Embryonic facial prominence (tissue), 1 donor: ENCODE measurements at regions not wholly inside any gene's neighbourhood (a gene's known extent, or its start where the extent isn't known, plus 50 kb on each side); places are given as distances from the start of the nearest gene placed in this dataset.

Experiments
- DNase-seq: peaks from one replicate; pipeline ENCODE4 v3.0.0-alpha.2; 2016; ENCODE audit errors: extremely low spot score

- DNase-seq = no peak
Observed at GRCh38 chr1:238558746-238559145, 668.0 kb upstream of the ZP4 start.

- no peak for DNase-seq
Observed at GRCh38 chr1:238558156-238558555, 667.4 kb upstream of the ZP4 start.

GRCh38 chr1:238552271-238552670, 661.5 kb upstream of the ZP4 start:
- no peak for DNase-seq

- DNase-seq = no peak
Observed at GRCh38 chr1:238549137-238549536, 658.4 kb upstream of the ZP4 start.

GRCh38 chr1:238546118-238546517, 655.4 kb upstream of the ZP4 start:
- no peak for DNase-seq

- no peak for DNase-seq
Observed at GRCh38 chr1:238537641-238538040, 646.9 kb upstream of the ZP4 start.

- no peak for DNase-seq
Observed at GRCh38 chr1:238530209-238530851, 639.6 kb upstream of the ZP4 start.

- DNase-seq = no peak
Observed at GRCh38 chr1:238517711-238518110, 627.0 kb upstream of the ZP4 start.

- DNase-seq = no peak
Observed at GRCh38 chr1:238501290-238501689, 610.6 kb upstream of the ZP4 start.

- no peak for DNase-seq
Observed at GRCh38 chr1:238499021-238499420, 608.3 kb upstream of the ZP4 start.

GRCh38 chr1:238492271-238492670, 601.5 kb upstream of the ZP4 start:
- no peak for DNase-seq

GRCh38 chr1:238491265-238491664, 600.5 kb upstream of the ZP4 start:
- DNase-seq = no peak

- DNase-seq = no peak
Observed at GRCh38 chr1:238489006-238489405, 598.3 kb upstream of the ZP4 start.

GRCh38 chr1:238488401-238488800, 597.7 kb upstream of the ZP4 start:
- no peak for DNase-seq

GRCh38 chr1:238487931-238488330, 597.2 kb upstream of the ZP4 start:
- no peak for DNase-seq

- DNase-seq = no peak
Observed at GRCh38 chr1:238485912-238486209, 595.1 kb upstream of the ZP4 start.

- DNase-seq = no peak
Observed at GRCh38 chr1:238485057-238485911, 594.6 kb upstream of the ZP4 start.

GRCh38 chr1:238484121-238484520, 593.4 kb upstream of the ZP4 start:
- DNase-seq = no peak

GRCh38 chr1:238476841-238477240, 586.1 kb upstream of the ZP4 start:
- DNase-seq = no peak

GRCh38 chr1:238475712-238476111, 585.0 kb upstream of the ZP4 start:
- DNase-seq = no peak

GRCh38 chr1:238474263-238474662, 583.5 kb upstream of the ZP4 start:
- no peak for DNase-seq

- DNase-seq = no peak
Observed at GRCh38 chr1:238469146-238469631, 578.5 kb upstream of the ZP4 start.

GRCh38 chr1:238468068-238468467, 577.3 kb upstream of the ZP4 start:
- DNase-seq = no peak
